SU-DHL-6 (cell line): ENCODE measurements at regions not wholly inside any gene's neighbourhood (a gene's known extent, or its start where the extent isn't known, plus 50 kb on each side); places are given as distances from the start of the nearest gene placed in this dataset.

Source experiments
- H2AFZ ChIP-seq: fragments of 200-600 bp; sonication (generic); 2 replicates; pipeline ENCODE4 v1.6.1; 2014; ENCODE audit warnings: low read depth, mild to moderate bottlenecking, moderate library complexity, mixed read lengths, antibody characterized with exemption, low read length; ENCODE audit not compliant: severe bottlenecking
- H3F3A ChIP-seq: fragments of 200-600 bp; shearing (Covaris generic); 2 replicates; pipeline ENCODE4 v1.6.0; 2016; ENCODE audit warnings: antibody characterized with exemption, mild to moderate bottlenecking; ENCODE audit not compliant: insufficient read depth
- H3K27ac ChIP-seq: fragments of 200-600 bp; sonication (generic); 2 replicates; pipeline ENCODE4 v1.5.1; 2016; ENCODE audit warnings: low read depth, mild to moderate bottlenecking, low read length, moderate library complexity, mixed read lengths
- H3K27me3 ChIP-seq: fragments of 200-600 bp; sonication (generic), shearing (Covaris generic); 2 replicates; pipeline ENCODE4 v1.6.0; 2014; ENCODE audit warnings: mild to moderate bottlenecking, low read length
- H3K36me3 ChIP-seq: fragments of 200-600 bp; sonication (generic); 2 replicates; pipeline ENCODE4 v1.6.1; 2014; ENCODE audit warnings: mild to moderate bottlenecking, low read length, mixed read lengths
- H3K4me2 ChIP-seq: fragments of 300-600, 200-600 bp; shearing (Covaris generic), sonication (generic); 2 replicates; pipeline ENCODE4 v1.6.0; 2014; ENCODE audit warnings: low read length, low read depth, mild to moderate bottlenecking; ENCODE audit not compliant: poor library complexity, severe bottlenecking
- H3K4me3 ChIP-seq: fragments of 200-600 bp; sonication (generic); 2 replicates; pipeline ENCODE4 v1.5.1; 2014; ENCODE audit warnings: antibody characterized with exemption, low read length, mild to moderate bottlenecking, mixed read lengths; ENCODE audit not compliant: insufficient read depth, poor library complexity, severe bottlenecking
- H3K79me2 ChIP-seq: fragments of 200-600 bp; sonication (generic); 2 replicates; pipeline ENCODE4 v1.6.1; 2014; ENCODE audit warnings: mild to moderate bottlenecking, low read length, moderate library complexity; ENCODE audit not compliant: insufficient read depth
- H3K9ac ChIP-seq: fragments of 200-600 bp; sonication (generic); 2 replicates; pipeline ENCODE4 v1.7.0; 2014; ENCODE audit warnings: mild to moderate bottlenecking, low read length
- H3K9me2 ChIP-seq: fragments of 200-600 bp; sonication (generic); replicated peaks from 2 replicates; pipeline ENCODE4 v1.6.1; 2014; ENCODE audit warnings: low read length; ENCODE audit not compliant: insufficient read depth
- H3K9me3 ChIP-seq: fragments of 200-600 bp; sonication (generic); 2 replicates; pipeline ENCODE4 v1.6.1; 2014; ENCODE audit warnings: low read length, mixed read lengths; ENCODE audit not compliant: insufficient read depth
- H4K20me1 ChIP-seq: fragments of 200-600 bp; sonication (generic); 2 replicates; pipeline ENCODE4 v1.6.1; 2014; ENCODE audit warnings: low read depth, mild to moderate bottlenecking, antibody characterized with exemption, low read length, moderate library complexity, mixed read lengths
- EZH2phosphoT487 ChIP-seq: fragments of 200-600 bp; sonication (generic), shearing (Covaris generic); conservative IDR thresholded peaks from 2 replicates; pipeline ENCODE4 v1.6.1; 2018; ENCODE audit warnings: mild to moderate bottlenecking, antibody characterized with exemption, low read length, moderate library complexity, mixed read lengths
- TF ChIP-seq, protein P1 (sequence below): fragments of 200-600 bp; sonication (generic); IDR thresholded peaks from one replicate; pipeline ENCODE4 v1.5.1; 2017; ENCODE audit warnings: antibody characterized with exemption, mild to moderate bottlenecking, low read length, moderate library complexity; ENCODE audit not compliant: insufficient read depth, poor library complexity, severe bottlenecking

DNA sequence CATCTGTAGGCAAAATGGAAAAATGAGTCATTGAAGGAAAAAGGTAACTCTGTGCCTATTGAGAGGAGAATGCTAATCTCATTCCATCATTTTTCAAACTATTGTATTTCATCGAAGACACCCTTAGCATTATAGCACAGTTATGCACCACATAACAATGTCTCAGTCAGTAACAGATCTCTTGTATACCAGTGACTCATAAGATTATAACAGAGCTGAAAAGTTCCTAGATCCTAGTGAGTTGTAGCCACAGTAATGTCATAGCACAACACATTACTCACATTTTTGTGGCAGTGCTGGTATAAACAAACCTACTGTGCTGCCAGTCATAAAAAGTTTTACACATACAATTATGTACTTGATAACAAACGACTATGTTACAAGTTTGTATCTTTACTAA is 1077.6 kb downstream of the DIAPH3 start:
- Histone ChIP-seq H2AFZ (no peak overlapping the region), H3K79me2 (no peaks in the 10 kb centered on the region), H3K4me2 (no peak overlapping the region), H3K36me3 (no peaks in the 10 kb centered on the region), H3K9me3 (no peaks in the 10 kb centered on the region), H3K9me2 (no peaks in the 10 kb centered on the region), H3F3A (no peaks in the 10 kb centered on the region), H3K4me3 (no peak overlapping the region), H3K27me3 (no peaks in the 10 kb centered on the region), H3K27ac (no peak overlapping the region), H4K20me1 (no peaks in the 10 kb centered on the region), H3K9ac (no peak overlapping the region)
- no peak for TF ChIP-seq EZH2phosphoT487
- TF ChIP-seq, protein P1, sequence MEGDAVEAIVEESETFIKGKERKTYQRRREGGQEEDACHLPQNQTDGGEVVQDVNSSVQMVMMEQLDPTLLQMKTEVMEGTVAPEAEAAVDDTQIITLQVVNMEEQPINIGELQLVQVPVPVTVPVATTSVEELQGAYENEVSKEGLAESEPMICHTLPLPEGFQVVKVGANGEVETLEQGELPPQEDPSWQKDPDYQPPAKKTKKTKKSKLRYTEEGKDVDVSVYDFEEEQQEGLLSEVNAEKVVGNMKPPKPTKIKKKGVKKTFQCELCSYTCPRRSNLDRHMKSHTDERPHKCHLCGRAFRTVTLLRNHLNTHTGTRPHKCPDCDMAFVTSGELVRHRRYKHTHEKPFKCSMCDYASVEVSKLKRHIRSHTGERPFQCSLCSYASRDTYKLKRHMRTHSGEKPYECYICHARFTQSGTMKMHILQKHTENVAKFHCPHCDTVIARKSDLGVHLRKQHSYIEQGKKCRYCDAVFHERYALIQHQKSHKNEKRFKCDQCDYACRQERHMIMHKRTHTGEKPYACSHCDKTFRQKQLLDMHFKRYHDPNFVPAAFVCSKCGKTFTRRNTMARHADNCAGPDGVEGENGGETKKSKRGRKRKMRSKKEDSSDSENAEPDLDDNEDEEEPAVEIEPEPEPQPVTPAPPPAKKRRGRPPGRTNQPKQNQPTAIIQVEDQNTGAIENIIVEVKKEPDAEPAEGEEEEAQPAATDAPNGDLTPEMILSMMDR, result no peak

DNA sequence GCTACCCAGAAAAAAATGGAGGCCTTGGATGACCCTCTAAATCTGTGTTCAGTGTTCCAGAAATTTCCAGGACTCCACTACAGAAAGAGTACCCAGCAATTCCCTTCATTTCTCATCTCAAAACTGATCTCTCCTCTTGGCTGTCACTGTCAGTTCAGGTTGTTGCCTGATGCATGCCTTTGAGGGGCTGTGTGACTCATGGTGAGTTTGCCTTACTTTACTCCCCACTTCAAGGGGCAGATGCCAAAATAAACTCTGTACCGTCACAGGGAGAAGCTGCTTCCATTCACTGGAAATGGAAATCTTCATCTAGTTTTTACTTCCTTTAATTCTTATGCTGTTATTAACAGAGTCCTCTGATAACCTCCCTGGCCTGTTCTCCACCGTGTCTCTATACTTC is 1075.0 kb downstream of the DIAPH3 start:
- Histone ChIP-seq H3K36me3 (no peaks in the 10 kb centered on the region), H4K20me1 (no peaks in the 10 kb centered on the region), H3K4me2 (no peak overlapping the region), H3K27ac (no peak overlapping the region), H3K9me2 (no peaks in the 10 kb centered on the region), H3K79me2 (no peaks in the 10 kb centered on the region), H3K9me3 (no peaks in the 10 kb centered on the region), H3F3A (no peaks in the 10 kb centered on the region), H2AFZ (no peak overlapping the region), H3K9ac (no peak overlapping the region), H3K4me3 (no peak overlapping the region), H3K27me3 (no peaks in the 10 kb centered on the region)
- TF ChIP-seq, protein P1, result no peak
- TF ChIP-seq EZH2phosphoT487, result no peak

DNA sequence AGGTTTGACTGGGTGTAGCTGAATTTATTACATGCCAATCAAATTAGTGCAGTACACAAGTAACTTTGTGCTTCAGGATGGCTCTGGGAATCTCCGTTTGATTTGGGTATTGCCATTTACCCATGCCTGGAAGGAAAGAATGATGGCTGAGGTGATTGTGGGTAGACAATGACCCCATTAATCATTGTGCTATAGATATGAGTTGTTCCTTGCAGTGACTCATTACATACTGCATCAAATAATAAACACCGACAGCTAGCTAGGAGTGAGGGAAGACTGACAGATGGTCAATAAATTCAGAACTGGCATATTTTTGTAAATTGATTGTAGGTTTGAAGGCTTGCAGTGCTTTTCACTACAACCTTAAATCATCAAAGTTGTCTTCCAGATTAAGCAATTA is 1069.5 kb downstream of the DIAPH3 start:
- no peak overlapping the region for H3K4me3 ChIP-seq
- H3K9ac ChIP-seq, result no peak overlapping the region
- no peak overlapping the region for H2AFZ ChIP-seq
- H3K79me2 ChIP-seq, result no peaks in the 10 kb centered on the region
- no peak overlapping the region for H3K27ac ChIP-seq
- H3K27me3 ChIP-seq, result no peaks in the 10 kb centered on the region
- H3K9me3 ChIP-seq, result no peaks in the 10 kb centered on the region
- no peaks in the 10 kb centered on the region for H3F3A ChIP-seq
- no peak overlapping the region for H3K4me2 ChIP-seq
- TF ChIP-seq EZH2phosphoT487, result no peak
- TF ChIP-seq, protein P1, result no peak
- no peaks in the 10 kb centered on the region for H3K9me2 ChIP-seq
- no peaks in the 10 kb centered on the region for H3K36me3 ChIP-seq
- no peaks in the 10 kb centered on the region for H4K20me1 ChIP-seq
